H1 (cell line): ENCODE measurements at regions not wholly inside any gene's neighbourhood (a gene's known extent, or its start where the extent isn't known, plus 50 kb on each side); places are given as distances from the start of the nearest gene placed in this dataset.

Experiments
- ASH2L ChIP-seq: fragments of 200-600, 300-600 bp; sonication (generic); IDR thresholded peaks from one replicate; pipeline ENCODE4 v1.7.1; 2017; ENCODE audit warnings: low read length
- JUND ChIP-seq: IDR thresholded peaks from 2 replicates; pipeline ENCODE4 v1.6.1; 2011; ENCODE audit warnings: mild to moderate bottlenecking, improper control_type of control experiment, low read length
- KDM5A ChIP-seq: fragments of 200-600 bp; IDR thresholded peaks from 2 replicates; pipeline ENCODE4 v1.7.1; 2012; ENCODE audit warnings: mild to moderate bottlenecking, low read length, inconsistent platforms, mixed read lengths
- SIX5 ChIP-seq: IDR thresholded peaks from 2 replicates; pipeline ENCODE4 v1.6.1; 2011; ENCODE audit warnings: mild to moderate bottlenecking, low read depth, low read length
- TF ChIP-seq, protein P1 (sequence below): fragments of 300-600 bp; sonication (generic); IDR thresholded peaks from 2 replicates; pipeline ENCODE4 v1.7.1; 2012; ENCODE audit warnings: low read length, moderate library complexity, mild to moderate bottlenecking, inconsistent platforms; ENCODE audit not compliant: insufficient replicate concordance

DNA sequence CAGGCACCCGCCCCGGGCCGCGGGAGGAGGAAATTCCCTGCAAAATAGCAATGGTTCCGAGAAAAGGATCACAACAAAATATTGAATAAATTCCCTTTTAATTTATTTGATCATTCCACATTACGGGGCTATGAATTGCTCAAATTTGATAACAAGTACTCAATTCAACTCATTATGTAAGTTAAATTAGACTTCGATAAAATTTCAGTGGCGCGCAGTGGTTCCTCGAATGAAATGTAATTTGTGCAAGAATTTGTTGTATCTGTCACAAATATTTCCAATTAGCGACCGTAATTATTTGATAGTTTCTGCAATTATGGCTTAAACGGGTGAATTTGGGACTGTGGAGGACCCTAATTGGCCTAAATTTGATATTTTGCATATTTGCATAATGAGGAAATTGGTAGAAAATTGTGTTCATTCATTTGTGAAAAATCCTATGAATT, 76.0 kb upstream of the TBCA start (continued):
- no peak for TF ChIP-seq JUND
- no peak for TF ChIP-seq KDM5A
- TF ChIP-seq SIX5, result no peak
- no peak for TF ChIP-seq ASH2L
- TF ChIP-seq, protein P1, sequence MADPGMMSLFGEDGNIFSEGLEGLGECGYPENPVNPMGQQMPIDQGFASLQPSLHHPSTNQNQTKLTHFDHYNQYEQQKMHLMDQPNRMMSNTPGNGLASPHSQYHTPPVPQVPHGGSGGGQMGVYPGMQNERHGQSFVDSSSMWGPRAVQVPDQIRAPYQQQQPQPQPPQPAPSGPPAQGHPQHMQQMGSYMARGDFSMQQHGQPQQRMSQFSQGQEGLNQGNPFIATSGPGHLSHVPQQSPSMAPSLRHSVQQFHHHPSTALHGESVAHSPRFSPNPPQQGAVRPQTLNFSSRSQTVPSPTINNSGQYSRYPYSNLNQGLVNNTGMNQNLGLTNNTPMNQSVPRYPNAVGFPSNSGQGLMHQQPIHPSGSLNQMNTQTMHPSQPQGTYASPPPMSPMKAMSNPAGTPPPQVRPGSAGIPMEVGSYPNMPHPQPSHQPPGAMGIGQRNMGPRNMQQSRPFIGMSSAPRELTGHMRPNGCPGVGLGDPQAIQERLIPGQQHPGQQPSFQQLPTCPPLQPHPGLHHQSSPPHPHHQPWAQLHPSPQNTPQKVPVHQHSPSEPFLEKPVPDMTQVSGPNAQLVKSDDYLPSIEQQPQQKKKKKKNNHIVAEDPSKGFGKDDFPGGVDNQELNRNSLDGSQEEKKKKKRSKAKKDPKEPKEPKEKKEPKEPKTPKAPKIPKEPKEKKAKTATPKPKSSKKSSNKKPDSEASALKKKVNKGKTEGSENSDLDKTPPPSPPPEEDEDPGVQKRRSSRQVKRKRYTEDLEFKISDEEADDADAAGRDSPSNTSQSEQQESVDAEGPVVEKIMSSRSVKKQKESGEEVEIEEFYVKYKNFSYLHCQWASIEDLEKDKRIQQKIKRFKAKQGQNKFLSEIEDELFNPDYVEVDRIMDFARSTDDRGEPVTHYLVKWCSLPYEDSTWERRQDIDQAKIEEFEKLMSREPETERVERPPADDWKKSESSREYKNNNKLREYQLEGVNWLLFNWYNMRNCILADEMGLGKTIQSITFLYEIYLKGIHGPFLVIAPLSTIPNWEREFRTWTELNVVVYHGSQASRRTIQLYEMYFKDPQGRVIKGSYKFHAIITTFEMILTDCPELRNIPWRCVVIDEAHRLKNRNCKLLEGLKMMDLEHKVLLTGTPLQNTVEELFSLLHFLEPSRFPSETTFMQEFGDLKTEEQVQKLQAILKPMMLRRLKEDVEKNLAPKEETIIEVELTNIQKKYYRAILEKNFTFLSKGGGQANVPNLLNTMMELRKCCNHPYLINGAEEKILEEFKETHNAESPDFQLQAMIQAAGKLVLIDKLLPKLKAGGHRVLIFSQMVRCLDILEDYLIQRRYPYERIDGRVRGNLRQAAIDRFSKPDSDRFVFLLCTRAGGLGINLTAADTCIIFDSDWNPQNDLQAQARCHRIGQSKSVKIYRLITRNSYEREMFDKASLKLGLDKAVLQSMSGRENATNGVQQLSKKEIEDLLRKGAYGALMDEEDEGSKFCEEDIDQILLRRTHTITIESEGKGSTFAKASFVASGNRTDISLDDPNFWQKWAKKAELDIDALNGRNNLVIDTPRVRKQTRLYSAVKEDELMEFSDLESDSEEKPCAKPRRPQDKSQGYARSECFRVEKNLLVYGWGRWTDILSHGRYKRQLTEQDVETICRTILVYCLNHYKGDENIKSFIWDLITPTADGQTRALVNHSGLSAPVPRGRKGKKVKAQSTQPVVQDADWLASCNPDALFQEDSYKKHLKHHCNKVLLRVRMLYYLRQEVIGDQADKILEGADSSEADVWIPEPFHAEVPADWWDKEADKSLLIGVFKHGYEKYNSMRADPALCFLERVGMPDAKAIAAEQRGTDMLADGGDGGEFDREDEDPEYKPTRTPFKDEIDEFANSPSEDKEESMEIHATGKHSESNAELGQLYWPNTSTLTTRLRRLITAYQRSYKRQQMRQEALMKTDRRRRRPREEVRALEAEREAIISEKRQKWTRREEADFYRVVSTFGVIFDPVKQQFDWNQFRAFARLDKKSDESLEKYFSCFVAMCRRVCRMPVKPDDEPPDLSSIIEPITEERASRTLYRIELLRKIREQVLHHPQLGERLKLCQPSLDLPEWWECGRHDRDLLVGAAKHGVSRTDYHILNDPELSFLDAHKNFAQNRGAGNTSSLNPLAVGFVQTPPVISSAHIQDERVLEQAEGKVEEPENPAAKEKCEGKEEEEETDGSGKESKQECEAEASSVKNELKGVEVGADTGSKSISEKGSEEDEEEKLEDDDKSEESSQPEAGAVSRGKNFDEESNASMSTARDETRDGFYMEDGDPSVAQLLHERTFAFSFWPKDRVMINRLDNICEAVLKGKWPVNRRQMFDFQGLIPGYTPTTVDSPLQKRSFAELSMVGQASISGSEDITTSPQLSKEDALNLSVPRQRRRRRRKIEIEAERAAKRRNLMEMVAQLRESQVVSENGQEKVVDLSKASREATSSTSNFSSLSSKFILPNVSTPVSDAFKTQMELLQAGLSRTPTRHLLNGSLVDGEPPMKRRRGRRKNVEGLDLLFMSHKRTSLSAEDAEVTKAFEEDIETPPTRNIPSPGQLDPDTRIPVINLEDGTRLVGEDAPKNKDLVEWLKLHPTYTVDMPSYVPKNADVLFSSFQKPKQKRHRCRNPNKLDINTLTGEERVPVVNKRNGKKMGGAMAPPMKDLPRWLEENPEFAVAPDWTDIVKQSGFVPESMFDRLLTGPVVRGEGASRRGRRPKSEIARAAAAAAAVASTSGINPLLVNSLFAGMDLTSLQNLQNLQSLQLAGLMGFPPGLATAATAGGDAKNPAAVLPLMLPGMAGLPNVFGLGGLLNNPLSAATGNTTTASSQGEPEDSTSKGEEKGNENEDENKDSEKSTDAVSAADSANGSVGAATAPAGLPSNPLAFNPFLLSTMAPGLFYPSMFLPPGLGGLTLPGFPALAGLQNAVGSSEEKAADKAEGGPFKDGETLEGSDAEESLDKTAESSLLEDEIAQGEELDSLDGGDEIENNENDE, result no peak
